ENCODE measurements at regions not wholly inside any gene's neighbourhood (a gene's known extent, or its start where the extent isn't known, plus 50 kb on each side); places are given as distances from the start of the nearest gene placed in this dataset.

GRCh38 chr2:150955231-150955630 lies 306.4 kb downstream of the RBM43 start:
- H3K4me3 ChIP-seq, result no peak overlapping the region
- no peaks in the 10 kb centered on the region for H3K4me1 ChIP-seq
- no peak for TF ChIP-seq CTCF (IDR thresholded peaks at IDR 0.05)
- ATAC-seq (no peak), DNase-seq (no peak)
- H3K9me3 ChIP-seq, result no peaks in the 10 kb centered on the region
- H3K36me3 ChIP-seq, result no peaks in the 10 kb centered on the region
- H3K27me3 ChIP-seq (ENCODE audit: low read depth), result no peaks in the 10 kb centered on the region
- H3K27ac ChIP-seq, result no peak overlapping the region
- intact Hi-C loops (cut with DNase I), result no loop called here

GRCh38 chr2:150946831-150947230 lies 314.8 kb downstream of the RBM43 start:
- Histone ChIP-seq H3K4me1 (no peaks in the 10 kb centered on the region), H3K27me3 (ENCODE audit: low read depth) (no peaks in the 10 kb centered on the region), H3K4me3 (no peak overlapping the region), H3K36me3 (no peaks in the 10 kb centered on the region), H3K9me3 (no peaks in the 10 kb centered on the region), H3K27ac (no peak overlapping the region)
- DNase-seq (no peak), ATAC-seq (no peak)
- intact Hi-C loops (cut with DNase I), result no loop called here
- TF ChIP-seq CTCF (IDR thresholded peaks at IDR 0.05), result no peak

- DNase-seq (no peak), ATAC-seq (no peak)
- no peaks in the 10 kb centered on the region for H3K4me1 ChIP-seq
- no peaks in the 10 kb centered on the region for H3K9me3 ChIP-seq
- intact Hi-C loops (cut with DNase I), result no loop called here
- H3K4me3 ChIP-seq, result no peak overlapping the region
- H3K36me3 ChIP-seq, result no peaks in the 10 kb centered on the region
- H3K27ac ChIP-seq, result no peak overlapping the region
- H3K27me3 ChIP-seq (ENCODE audit: low read depth), result no peaks in the 10 kb centered on the region
- no peak for TF ChIP-seq CTCF (IDR thresholded peaks at IDR 0.05)
Observed at GRCh38 chr2:150944315-150944714, 317.3 kb downstream of the RBM43 start.

GRCh38 chr2:150939087-150939486 lies 322.6 kb downstream of the RBM43 start:
- TF ChIP-seq CTCF (IDR thresholded peaks at IDR 0.05), result no peak
- no peak for DNase-seq
- intact Hi-C loops (cut with DNase I), result no loop called here
- Histone ChIP-seq H3K4me3 (no peak overlapping the region), H3K36me3 (no peaks in the 10 kb centered on the region), H3K9me3 (no peaks in the 10 kb centered on the region), H3K4me1 (no peaks in the 10 kb centered on the region), H3K27me3 (ENCODE audit: low read depth) (no peaks in the 10 kb centered on the region), H3K27ac (no peak overlapping the region)
- no peak for ATAC-seq

- Histone ChIP-seq H3K4me3 (no peak overlapping the region), H3K9me3 (no peaks in the 10 kb centered on the region), H3K4me1 (no peaks in the 10 kb centered on the region), H3K27me3 (ENCODE audit: low read depth) (no peaks in the 10 kb centered on the region), H3K27ac (no peak overlapping the region), H3K36me3 (no peaks in the 10 kb centered on the region)
- no peak for TF ChIP-seq CTCF (IDR thresholded peaks at IDR 0.05)
- no peak for DNase-seq
- ATAC-seq, result no peak
- intact Hi-C loops (cut with DNase I), result no loop called here
Observed at GRCh38 chr2:150938527-150938926, 323.1 kb downstream of the RBM43 start.

GRCh38 chr2:150937030-150937429 lies 324.6 kb downstream of the RBM43 start:
- TF ChIP-seq CTCF (IDR thresholded peaks at IDR 0.05), result no peak
- ATAC-seq, result no peak
- Histone ChIP-seq H3K36me3 (no peaks in the 10 kb centered on the region), H3K27me3 (ENCODE audit: low read depth) (no peaks in the 10 kb centered on the region), H3K4me3 (no peak overlapping the region), H3K27ac (no peak overlapping the region), H3K4me1 (no peaks in the 10 kb centered on the region), H3K9me3 (no peaks in the 10 kb centered on the region)
- intact Hi-C loops (cut with DNase I), result no loop called here
- no peak for DNase-seq

Data from lower lobe of right lung (tissue), 2 donors.